ENCODE measurements at regions not wholly inside any gene's neighbourhood (a gene's known extent, or its start where the extent isn't known, plus 50 kb on each side); places are given as distances from the start of the nearest gene placed in this dataset.

DNA sequence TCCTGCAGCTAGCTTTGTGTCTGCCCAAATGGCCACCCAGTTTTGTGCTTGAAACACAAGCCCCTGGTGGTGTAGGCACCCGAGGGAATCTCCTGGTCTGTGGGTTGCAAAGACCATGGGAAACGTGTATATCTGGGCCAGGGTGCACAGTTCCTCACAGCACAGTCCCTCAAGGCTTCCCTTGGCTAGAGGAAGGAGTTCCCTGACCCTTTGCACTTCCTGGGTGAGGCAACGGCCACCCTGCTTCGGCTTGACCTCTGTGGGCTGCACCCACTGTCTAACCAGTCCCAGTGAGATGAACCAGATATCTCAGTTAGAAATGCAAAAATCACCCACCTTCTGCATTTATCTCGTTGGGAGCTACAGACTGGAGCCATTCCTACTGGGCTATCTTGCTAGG, 865.0 kb upstream of the ACO1 start:
- TF ChIP-seq, protein P1, sequence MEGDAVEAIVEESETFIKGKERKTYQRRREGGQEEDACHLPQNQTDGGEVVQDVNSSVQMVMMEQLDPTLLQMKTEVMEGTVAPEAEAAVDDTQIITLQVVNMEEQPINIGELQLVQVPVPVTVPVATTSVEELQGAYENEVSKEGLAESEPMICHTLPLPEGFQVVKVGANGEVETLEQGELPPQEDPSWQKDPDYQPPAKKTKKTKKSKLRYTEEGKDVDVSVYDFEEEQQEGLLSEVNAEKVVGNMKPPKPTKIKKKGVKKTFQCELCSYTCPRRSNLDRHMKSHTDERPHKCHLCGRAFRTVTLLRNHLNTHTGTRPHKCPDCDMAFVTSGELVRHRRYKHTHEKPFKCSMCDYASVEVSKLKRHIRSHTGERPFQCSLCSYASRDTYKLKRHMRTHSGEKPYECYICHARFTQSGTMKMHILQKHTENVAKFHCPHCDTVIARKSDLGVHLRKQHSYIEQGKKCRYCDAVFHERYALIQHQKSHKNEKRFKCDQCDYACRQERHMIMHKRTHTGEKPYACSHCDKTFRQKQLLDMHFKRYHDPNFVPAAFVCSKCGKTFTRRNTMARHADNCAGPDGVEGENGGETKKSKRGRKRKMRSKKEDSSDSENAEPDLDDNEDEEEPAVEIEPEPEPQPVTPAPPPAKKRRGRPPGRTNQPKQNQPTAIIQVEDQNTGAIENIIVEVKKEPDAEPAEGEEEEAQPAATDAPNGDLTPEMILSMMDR (IDR thresholded peaks at IDR 0.05), result no peak
- TF ChIP-seq POLR2A (IDR thresholded peaks at IDR 0.05; ENCODE audit: low read depth), result no peak

Measured in esophagus muscularis mucosa (tissue), 3 donors.